HG03457 (cell line): ENCODE measurements at regions not wholly inside any gene's neighbourhood (a gene's known extent, or its start where the extent isn't known, plus 50 kb on each side); places are given as distances from the start of the nearest gene placed in this dataset.

ENCODE experiments used
- ATAC-seq: cut with Tn5 transposase; IDR thresholded peaks from one replicate; pipeline ENCODE4 v1.9.1; 2021; ENCODE audit warnings: moderate number of reproducible peaks; ENCODE audit not compliant: unreplicated experiment

DNA sequence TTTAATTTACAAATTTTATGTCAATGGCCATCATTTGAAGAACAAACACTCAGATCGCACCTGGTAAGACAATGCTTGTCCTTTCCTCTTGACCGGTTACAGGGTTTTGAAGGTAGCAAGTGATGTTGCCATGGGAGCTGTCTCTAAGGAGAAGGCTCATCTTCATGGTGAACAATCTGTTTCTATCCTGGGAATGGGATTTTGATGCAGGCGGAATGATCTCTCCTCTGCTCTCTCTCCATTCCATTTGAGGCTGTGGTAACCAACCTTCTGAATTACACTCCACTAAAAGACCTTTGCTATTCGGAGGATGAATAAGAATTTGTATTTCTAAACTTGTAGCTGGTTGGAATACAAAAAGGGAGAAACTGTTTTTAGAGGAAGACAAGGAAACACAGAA, 57.9 kb upstream of the SLC5A9 start:
- no peak for ATAC-seq

DNA sequence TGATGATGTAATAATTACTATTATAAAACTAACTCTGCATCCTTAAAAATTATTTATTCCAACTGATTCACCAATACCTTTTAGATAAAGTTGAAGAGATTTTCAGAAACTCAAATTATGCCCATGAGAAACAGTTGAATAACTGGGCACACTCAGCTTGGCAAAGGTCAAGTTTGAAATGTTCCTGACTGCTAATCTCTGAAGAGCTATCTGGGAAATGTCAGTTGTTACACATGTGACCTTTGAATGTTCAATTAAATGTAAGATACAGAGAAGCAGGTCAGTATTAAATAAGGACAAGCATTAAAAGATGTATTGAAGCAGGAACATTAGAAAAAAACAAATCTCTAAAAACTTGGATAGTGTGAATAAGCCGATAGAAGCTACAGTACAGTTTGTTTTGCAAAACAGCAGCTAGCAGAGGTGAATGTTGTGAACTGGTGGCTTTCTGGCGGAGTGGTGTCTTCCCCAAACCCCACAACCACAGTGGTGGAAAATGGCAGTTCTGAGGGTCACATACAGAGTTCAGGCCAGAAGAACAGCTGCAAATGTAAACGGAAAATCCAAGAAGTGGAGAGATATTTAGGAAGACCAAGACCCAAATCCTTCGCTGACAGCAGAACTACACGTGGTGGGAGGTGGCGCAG, 61.9 kb upstream of the SLC5A9 start:
- no peak for ATAC-seq

GRCh38 chr1:48139275-48139674, 83.2 kb upstream of the SLC5A9 start:
- no peak for ATAC-seq

DNA sequence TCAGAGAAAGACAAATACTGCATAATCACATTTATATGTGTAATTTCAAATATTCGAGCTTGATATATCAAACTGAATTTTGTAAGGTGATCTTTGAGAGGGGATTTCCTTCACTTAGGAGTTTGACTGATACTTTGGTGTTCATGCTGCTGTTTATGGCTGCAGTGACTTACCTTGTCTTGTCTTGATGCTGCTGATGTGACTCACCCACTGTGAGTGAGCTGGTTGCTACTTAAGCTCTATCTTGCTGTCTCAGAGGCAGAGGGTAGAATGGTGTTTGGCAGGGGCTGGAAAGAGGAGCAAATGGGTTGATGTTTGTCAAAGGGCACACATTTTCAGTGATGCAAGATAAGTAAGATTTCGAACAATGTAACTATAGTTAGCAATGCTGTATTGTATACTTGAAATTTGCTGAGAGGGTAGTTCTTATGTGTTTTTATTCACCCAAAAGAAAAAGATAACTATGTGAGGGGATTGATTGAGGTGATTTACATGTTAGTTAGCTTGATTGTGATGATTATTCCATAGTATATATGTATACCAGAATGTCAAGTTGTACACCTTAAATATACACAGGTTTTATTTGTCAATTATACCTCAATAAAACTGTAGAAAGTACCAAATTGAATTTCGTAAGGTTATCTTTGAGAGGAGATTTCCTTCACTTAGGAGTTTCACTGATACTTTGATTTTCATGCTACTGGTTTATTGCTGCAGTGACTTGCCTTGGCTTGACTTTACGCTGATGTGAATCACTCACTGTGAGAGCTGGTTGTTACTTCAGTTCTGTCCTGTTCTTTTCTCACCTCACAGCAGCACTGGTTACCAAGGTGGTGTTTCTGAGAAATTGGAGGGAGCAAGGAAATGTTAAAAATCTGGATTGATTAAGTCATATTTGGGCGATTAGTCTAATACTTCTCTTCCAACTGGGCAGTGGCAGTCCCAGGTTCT, 94.5 kb upstream of the SLC5A9 start:
- ATAC-seq = no peak

DNA sequence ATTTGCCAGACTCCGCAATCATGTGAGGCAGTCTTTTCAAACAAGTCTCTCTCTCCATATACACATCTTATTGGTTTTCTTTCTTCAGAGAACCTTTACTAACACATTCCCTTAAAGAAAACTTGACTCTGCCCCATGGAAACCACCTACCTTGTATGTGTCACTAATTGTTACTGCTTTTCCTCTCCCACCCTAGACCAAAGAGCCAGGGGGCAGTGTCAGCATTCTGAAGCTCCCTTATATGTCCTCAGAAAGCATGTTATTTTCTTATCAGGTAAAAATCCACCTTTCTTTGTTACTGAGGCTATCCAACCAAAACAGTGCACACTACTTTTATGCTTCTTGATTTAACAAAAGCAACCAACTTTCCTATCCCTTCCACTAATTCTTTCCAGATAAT, 98.9 kb upstream of the SLC5A9 start:
- no peak for ATAC-seq

DNA sequence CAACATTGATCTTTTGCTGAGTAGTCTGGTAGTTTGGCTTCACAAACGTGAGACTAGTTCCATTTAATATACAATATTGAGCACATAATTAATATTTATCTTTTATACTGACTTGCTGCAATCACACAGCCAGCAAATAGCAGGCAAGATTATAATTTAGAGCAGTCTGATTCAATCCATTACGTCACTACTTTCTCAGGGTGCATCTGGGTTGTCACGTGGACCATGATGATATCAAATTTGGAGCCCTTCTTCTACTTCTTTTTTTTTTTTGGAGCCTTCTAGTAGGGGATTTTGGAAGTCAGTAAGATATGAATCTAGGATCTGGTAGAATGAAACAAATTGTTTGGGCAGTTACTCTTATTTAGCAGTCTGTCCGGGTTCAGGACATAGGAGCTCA, 100.6 kb upstream of the SLC5A9 start:
- ATAC-seq = no peak

DNA sequence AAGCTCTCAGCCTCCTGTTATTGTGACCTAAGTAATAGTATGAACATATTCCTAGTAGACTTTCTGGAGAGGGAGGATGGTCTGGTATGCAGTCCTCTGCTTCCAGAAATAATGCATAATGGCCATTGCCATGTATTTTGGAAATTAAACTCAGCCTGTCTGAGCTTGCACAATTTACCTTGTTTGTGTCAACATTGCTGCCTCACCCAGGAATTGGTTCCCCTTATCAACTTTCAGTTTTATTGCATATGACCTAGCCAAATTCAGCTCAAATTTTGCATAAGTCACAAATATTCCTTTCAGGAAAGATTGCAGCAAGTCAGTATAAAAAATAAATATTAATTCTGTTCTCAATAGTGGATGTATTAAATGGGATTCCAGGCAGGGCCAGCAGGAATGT, 101.9 kb upstream of the SLC5A9 start:
- no peak for ATAC-seq

DNA sequence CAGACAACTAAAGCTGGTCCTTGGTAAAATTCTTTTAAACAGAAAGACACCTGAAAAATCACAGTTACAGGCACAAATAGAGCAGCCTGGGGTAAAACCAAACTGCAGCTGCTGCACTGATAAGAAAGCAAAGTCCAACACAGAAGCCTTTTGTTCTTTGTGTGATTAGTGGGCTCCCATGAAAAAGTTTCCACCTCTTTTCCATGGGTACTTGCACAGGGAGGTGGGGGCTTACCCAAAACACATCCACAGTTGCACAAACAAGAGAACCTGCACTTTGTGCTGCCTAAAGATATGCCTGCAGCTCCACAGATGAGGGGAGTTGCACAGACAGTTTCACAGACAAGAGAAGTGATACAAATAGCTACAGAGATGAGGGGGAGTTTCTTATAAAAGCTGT, 106.7 kb upstream of the SLC5A9 start:
- ATAC-seq = no peak

DNA sequence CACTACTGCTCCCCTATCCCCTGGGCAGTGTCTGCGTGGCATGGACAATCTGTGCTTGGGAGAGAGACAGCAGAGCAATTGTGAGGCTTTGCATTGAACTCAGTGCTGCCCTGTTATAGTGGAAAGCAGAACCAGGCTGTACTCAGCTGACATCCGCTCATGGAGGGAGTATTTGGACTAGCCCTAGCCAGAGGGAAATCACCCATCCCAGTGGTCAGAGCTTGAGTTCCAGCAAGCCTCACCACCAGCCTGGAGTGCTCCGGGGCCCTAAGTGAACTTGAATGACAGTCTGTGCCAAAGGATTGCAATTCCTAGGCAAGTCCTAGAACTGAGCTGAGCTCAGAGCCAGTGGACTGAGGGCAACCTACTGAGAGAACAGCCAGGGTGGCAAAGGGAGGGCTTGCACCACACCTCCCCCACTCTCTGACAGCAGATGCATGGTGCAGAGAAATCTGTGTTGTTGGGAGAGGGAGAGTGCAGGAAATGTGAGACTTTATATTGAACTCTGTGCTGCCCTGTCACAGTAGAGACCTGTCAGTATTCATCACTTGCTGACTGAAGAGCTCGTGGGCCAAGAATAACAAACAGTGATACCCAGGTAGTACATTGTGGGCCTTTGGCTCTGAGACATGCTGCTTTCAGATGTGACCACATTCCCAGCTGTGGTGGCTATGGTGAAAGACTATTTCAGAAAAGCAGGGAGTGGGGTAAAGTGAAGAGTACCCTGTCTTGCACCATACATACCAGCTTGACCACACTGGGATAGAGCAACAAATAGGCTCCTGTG, 107.7 kb upstream of the SLC5A9 start:
- no peak for ATAC-seq

DNA sequence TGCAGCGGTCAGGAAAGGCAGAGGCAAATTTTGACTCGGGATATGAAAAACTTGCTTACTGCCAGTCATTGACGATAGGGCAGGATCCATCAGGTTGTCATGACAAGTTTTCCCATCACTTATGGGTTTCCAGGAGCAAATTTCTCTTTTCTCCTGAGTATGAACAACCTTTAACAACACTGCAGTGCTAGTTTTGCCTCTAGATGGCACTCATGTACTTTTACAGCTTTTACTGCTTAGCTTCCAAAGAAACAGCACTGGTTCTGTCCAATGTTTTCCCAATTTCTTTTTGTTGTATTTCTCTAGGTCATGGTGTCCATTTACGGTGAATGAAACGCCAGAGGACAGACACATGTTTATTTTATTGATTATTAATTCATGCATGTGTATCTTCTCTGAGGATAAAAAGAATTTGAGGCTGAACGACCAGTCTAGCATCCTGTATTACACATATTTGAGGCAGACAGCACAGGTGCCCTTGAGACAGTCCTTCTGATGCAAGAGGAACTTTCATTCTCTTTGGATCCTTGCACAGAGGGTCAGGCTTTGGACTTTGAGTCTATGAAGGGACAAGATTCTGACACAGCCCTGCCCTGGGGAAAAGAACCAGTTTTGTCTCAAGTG, 112.3 kb upstream of the TRABD2B start:
- ATAC-seq = no peak

GRCh38 chr1:48107516-48107915, 110.3 kb upstream of the TRABD2B start:
- no peak for ATAC-seq

DNA sequence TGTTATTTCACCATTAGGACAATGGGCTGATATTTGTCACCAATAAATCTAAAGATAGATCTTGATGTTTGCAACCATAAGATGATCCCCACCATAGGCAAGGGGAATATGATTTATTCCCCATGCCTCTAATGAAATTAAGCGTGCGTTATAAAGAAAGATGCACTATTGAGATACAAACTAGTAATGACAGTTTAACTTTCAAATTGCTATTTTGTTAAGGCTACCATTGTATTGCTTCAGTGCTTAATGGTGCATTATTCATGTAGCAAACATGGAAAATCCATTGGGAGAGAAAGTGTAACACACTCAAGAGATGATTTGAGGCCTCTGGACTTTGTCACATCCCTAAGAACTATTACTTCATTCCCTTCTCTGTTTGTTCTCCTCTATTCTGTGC, 108.9 kb upstream of the TRABD2B start:
- ATAC-seq = no peak

DNA sequence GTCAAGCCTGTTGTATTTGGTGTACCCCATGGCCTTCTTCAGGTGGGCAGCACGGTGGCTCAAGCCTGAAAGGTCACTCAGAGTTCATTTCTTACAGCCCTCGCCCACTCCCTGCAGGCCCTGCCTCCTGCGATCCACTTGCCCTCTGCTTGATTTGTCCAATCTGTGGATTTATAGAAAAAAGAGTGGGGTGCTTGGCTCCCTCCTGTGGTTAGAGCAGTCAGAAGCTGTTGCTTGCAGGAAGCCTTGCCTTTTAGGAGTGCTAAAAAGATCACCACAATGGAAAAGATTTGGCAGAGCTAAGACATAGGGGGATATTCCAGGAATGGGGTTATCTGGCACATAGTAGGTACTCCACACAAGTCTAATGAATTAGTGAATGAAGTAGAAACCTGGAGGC, 108.0 kb upstream of the TRABD2B start:
- ATAC-seq = no peak

DNA sequence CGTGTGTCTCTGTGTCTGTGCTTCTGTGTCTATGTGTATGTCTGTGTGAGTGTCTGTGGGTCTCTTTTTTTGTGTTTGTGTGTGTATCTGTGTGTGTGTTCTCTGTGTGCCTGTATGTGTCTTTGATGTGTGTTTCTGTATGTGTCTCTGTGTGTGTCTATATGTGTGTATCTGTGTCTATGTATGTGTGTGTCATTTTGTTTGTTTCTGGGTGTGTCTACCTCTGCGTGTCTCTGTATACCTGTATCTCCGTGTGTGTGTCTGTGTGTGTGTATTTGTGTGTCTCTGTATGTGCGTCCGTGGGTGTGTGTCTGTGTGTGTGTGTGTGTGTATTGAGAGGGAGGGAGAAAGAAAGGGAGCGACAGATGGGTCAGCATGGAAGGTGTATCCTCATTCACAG, 106.3 kb upstream of the TRABD2B start:
- ATAC-seq = no peak

DNA sequence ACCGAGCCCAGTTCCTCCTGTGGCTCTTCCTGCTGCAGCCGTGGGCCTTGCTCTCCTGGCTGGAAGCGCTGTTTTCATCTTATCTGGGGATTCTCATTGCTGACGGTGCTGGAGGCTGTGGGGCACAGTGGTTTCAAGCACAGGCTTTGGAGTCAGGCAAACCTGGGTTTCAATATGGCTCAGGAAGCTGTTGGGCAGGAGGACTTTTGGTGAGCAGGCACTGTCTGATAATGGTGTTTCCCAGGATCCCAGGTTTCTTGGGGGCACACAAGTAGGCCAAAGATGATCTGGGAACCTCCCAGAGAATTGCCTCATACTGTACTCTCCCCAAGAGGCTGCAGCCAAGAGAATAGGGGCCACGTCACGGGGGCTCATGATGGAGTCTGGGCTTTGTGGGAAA, 105.6 kb upstream of the TRABD2B start:
- no peak for ATAC-seq

GRCh38 chr1:48099072-48099773, 102.0 kb upstream of the TRABD2B start:
- no peak for ATAC-seq

DNA sequence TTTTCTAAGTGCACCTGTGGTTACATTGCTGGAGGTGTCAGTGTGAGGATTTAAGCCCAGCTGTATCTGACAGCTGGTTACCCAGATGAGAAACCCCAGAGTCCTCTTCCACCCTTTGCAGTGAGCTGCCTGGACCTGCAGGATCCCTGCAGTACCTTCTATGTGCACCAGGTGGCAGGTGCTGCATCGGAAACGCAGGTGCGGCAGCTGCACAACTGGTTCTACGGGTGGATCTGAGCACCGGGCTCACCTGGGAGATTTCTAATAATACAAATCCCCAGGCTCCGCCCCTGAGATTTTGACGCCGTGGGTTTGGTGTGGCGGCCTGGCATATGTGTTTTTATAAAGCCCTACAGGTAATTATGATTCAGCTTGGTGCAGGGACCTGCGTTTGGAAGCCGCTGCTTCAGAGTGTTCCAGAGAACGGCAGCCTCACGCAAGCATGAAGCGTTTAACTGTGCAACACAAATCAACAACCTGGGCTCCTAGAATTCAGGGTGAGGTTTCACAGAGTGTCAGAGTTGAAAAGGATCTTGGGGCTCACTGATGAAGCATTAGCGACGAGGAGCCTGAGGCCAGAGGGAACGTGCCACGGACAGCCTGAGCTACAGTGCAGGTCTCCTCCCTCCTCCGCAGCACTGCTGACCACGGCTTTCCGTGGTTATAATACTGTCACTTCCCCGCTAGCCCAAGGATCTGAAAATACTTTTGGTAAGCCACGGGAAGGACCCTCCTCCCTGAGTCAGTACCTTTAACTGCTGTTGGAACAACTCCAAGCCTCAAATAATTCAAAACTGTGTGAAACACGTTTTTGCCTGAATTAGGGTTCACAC, 96.7 kb upstream of the TRABD2B start:
- ATAC-seq = peak; percentile 88

DNA sequence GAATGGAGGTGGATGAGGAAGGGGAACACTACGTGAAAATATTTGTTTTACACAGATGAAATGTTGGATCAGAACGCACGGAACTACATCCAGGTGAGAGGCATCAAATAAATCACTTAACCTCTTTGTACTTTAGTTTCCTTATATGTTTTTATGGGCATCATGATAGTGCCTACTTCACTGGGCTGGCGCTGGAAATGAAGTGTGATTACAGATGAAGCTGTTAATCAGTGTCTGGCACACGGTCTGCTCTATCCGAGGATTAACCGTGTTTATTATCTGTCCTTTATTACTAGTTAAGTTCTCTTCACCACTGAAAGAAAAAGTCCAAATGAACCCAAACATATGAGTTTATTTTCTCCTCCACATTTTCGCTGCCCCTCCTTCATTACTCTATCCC, 96.0 kb upstream of the TRABD2B start:
- no peak for ATAC-seq

DNA sequence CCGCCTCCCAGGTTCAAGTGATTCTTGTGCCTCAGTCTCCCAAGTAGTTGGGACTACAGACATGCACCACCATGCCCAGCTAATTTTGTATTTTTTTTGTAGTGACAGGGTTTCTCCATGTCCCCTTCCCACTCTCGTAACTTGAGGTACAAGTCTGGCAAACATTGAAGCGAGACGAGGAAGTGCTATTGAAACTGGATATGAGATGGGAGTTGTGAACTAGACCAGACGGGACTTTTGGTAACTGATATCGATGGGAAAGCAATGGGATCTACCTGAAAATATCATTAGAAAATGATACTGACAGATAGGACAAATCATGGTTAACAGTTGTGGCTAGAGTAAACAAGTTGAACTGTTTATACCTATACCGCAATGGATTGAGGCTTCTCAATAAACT, 95.2 kb upstream of the TRABD2B start:
- no peak for ATAC-seq
